ENCODE measurements at regions not wholly inside any gene's neighbourhood (a gene's known extent, or its start where the extent isn't known, plus 50 kb on each side); places are given as distances from the start of the nearest gene placed in this dataset.

- Histone ChIP-seq H2AFZ (ENCODE audit: low read length) (no peak overlapping the region), H3K27ac (ENCODE audit: low read depth, low read length, poor library complexity, severe bottlenecking) (no peak overlapping the region), H3K4me2 (ENCODE audit: low read length) (no peak overlapping the region), H3K79me2 (ENCODE audit: insufficient read depth, low read length) (no peaks in the 10 kb centered on the region), H3K9me3 (ENCODE audit: low read length) (no peaks in the 10 kb centered on the region), H3K27me3 (ENCODE audit: insufficient read depth, low read length) (no peaks in the 10 kb centered on the region), H3K4me1 (ENCODE audit: insufficient read depth, low read length, severe bottlenecking) (no peaks in the 10 kb centered on the region), H3F3A (ENCODE audit: insufficient read depth, low read length) (no peaks in the 10 kb centered on the region), H3K9ac (ENCODE audit: low read length) (no peak overlapping the region), H4K20me1 (ENCODE audit: insufficient read depth, low read length) (no peaks in the 10 kb centered on the region), H3K4me3 (ENCODE audit: low read depth, low read length, poor library complexity, severe bottlenecking) (no peak overlapping the region), H3K36me3 (ENCODE audit: insufficient read depth, low read length) (no peaks in the 10 kb centered on the region), H3K9me2 (ENCODE audit: low read depth, low read length) (no peaks in the 10 kb centered on the region)
- no peak for TF ChIP-seq EZH2 (IDR thresholded peaks at IDR 0.05; ENCODE audit: borderline replicate concordance, low read length)
Measured at GRCh38 chr2:16293871-16294270, 353.5 kb downstream of the MYCN start.

- Histone ChIP-seq H3K27me3 (ENCODE audit: insufficient read depth, low read length) (no peaks in the 10 kb centered on the region), H3K79me2 (ENCODE audit: insufficient read depth, low read length) (no peaks in the 10 kb centered on the region), H3K9me2 (ENCODE audit: low read depth, low read length) (no peaks in the 10 kb centered on the region), H3K4me2 (ENCODE audit: low read length) (no peak overlapping the region), H3K27ac (ENCODE audit: low read depth, low read length, poor library complexity, severe bottlenecking) (no peak overlapping the region), H2AFZ (ENCODE audit: low read length) (no peak overlapping the region), H3K9ac (ENCODE audit: low read length) (no peak overlapping the region), H3K4me3 (ENCODE audit: low read depth, low read length, poor library complexity, severe bottlenecking) (no peak overlapping the region), H4K20me1 (ENCODE audit: insufficient read depth, low read length) (no peaks in the 10 kb centered on the region), H3K9me3 (ENCODE audit: low read length) (no peaks in the 10 kb centered on the region), H3F3A (ENCODE audit: insufficient read depth, low read length) (no peaks in the 10 kb centered on the region), H3K36me3 (ENCODE audit: insufficient read depth, low read length) (no peaks in the 10 kb centered on the region), H3K4me1 (ENCODE audit: insufficient read depth, low read length, severe bottlenecking) (no peaks in the 10 kb centered on the region)
- TF ChIP-seq CTCF (IDR thresholded peaks at IDR 0.05; ENCODE audit: low read length) (no peak), EZH2 (IDR thresholded peaks at IDR 0.05; ENCODE audit: borderline replicate concordance, low read length) (no peak)
Measured at GRCh38 chr2:16293398-16293797, 353.0 kb downstream of the MYCN start.

GRCh38 chr2:16291731-16292550 is 351.6 kb downstream of the MYCN start:
- Histone ChIP-seq H3K4me3 (ENCODE audit: low read depth, low read length, poor library complexity, severe bottlenecking) (no peak overlapping the region), H3K4me2 (ENCODE audit: low read length) (no peak overlapping the region), H3K27ac (ENCODE audit: low read depth, low read length, poor library complexity, severe bottlenecking) (no peak overlapping the region), H3K36me3 (ENCODE audit: insufficient read depth, low read length) (no peaks in the 10 kb centered on the region), H4K20me1 (ENCODE audit: insufficient read depth, low read length) (no peaks in the 10 kb centered on the region), H3K9ac (ENCODE audit: low read length) (no peak overlapping the region), H3F3A (ENCODE audit: insufficient read depth, low read length) (no peaks in the 10 kb centered on the region), H2AFZ (ENCODE audit: low read length) (no peak overlapping the region), H3K9me3 (ENCODE audit: low read length) (no peaks in the 10 kb centered on the region), H3K27me3 (ENCODE audit: insufficient read depth, low read length) (no peaks in the 10 kb centered on the region), H3K9me2 (ENCODE audit: low read depth, low read length) (no peaks in the 10 kb centered on the region), H3K4me1 (ENCODE audit: insufficient read depth, low read length, severe bottlenecking) (no peaks in the 10 kb centered on the region), H3K79me2 (ENCODE audit: insufficient read depth, low read length) (no peaks in the 10 kb centered on the region)
- TF ChIP-seq CTCF (IDR thresholded peaks at IDR 0.05; ENCODE audit: low read length): no peak

GRCh38 chr2:16291226-16291625 is 350.9 kb downstream of the MYCN start:
- Histone ChIP-seq H3K4me3 (ENCODE audit: low read depth, low read length, poor library complexity, severe bottlenecking) (no peak overlapping the region), H3K9ac (ENCODE audit: low read length) (no peak overlapping the region), H4K20me1 (ENCODE audit: insufficient read depth, low read length) (no peaks in the 10 kb centered on the region), H3K27me3 (ENCODE audit: insufficient read depth, low read length) (no peaks in the 10 kb centered on the region), H3K36me3 (ENCODE audit: insufficient read depth, low read length) (no peaks in the 10 kb centered on the region), H3F3A (ENCODE audit: insufficient read depth, low read length) (no peaks in the 10 kb centered on the region), H3K4me2 (ENCODE audit: low read length) (no peak overlapping the region), H2AFZ (ENCODE audit: low read length) (no peak overlapping the region), H3K4me1 (ENCODE audit: insufficient read depth, low read length, severe bottlenecking) (no peaks in the 10 kb centered on the region), H3K9me3 (ENCODE audit: low read length) (no peaks in the 10 kb centered on the region), H3K9me2 (ENCODE audit: low read depth, low read length) (no peaks in the 10 kb centered on the region), H3K79me2 (ENCODE audit: insufficient read depth, low read length) (no peaks in the 10 kb centered on the region), H3K27ac (ENCODE audit: low read depth, low read length, poor library complexity, severe bottlenecking) (no peak overlapping the region)
- no peak for TF ChIP-seq CTCF (IDR thresholded peaks at IDR 0.05; ENCODE audit: low read length)
- no peak for TF ChIP-seq EZH2 (IDR thresholded peaks at IDR 0.05; ENCODE audit: borderline replicate concordance, low read length)
